Neuronal stem cell (in vitro differentiated cells): ENCODE measurements at regions not wholly inside any gene's neighbourhood (a gene's known extent, or its start where the extent isn't known, plus 50 kb on each side); places are given as distances from the start of the nearest gene placed in this dataset.

ENCODE experiments used
- DNase-seq: peaks from one replicate; pipeline ENCODE4 v3.0.0-alpha.2; 2013; ENCODE audit warnings: low spot score
- H2AFZ ChIP-seq: one replicate; pipeline ENCODE4 v1.6.1; 2013; ENCODE audit warnings: mild to moderate bottlenecking, low read length, inconsistent platforms
- H2AK5ac ChIP-seq: 2 replicates; pipeline ENCODE4 v1.6.1; 2013; ENCODE audit warnings: low read depth, mild to moderate bottlenecking, inconsistent platforms, low read length, moderate library complexity, mixed read lengths
- H2BK120ac ChIP-seq: 2 replicates; pipeline ENCODE4 v1.6.1; 2013; ENCODE audit warnings: low read depth, mild to moderate bottlenecking, inconsistent platforms, low read length, moderate library complexity, mixed read lengths
- H2BK12ac ChIP-seq: one replicate; pipeline ENCODE4 v1.6.1; 2013; ENCODE audit warnings: low read length, inconsistent platforms
- H2BK15ac ChIP-seq: 2 replicates; pipeline ENCODE4 v1.6.1; 2013; ENCODE audit warnings: mild to moderate bottlenecking, low read length, inconsistent platforms, mixed read lengths
- H2BK5ac ChIP-seq: one replicate; pipeline ENCODE4 v1.6.1; 2013; ENCODE audit warnings: inconsistent platforms, mild to moderate bottlenecking, low read length, moderate library complexity
- H3K14ac ChIP-seq: one replicate; pipeline ENCODE4 v1.6.1; 2013; ENCODE audit warnings: low read length, inconsistent platforms
- H3K18ac ChIP-seq: 2 replicates; pipeline ENCODE4 v1.6.1; 2013; ENCODE audit warnings: low read length, inconsistent platforms
- H3K23ac ChIP-seq: 2 replicates; pipeline ENCODE4 v1.6.1; 2013; ENCODE audit warnings: low read depth, mild to moderate bottlenecking, mixed read lengths, low read length, inconsistent platforms; ENCODE audit not compliant: poor library complexity
- H3K27ac ChIP-seq: replicated peaks from 3 replicates; pipeline ENCODE4 v1.5.1; 2013; ENCODE audit warnings: low read length, inconsistent platforms
- H3K27me3 ChIP-seq, 3 experiments: 2 replicates each; pipeline ENCODE4 v1.6.1; 2013; ENCODE audit warnings: low read length in 3 of 3, mild to moderate bottlenecking in 2 of 3, inconsistent platforms in 1 of 3, low read depth in 1 of 3, mixed read lengths in 1 of 3, moderate library complexity in 1 of 3; ENCODE audit not compliant: control insufficient read depth in 3 of 3, insufficient read depth in 3 of 3
- H3K36me3 ChIP-seq, 2 donors: replicated peaks in 1 of 2; 2 replicates each; pipeline ENCODE4 v1.6.1; 2013; ENCODE audit warnings: low read length in 2 of 2; ENCODE audit not compliant: control insufficient read depth in 2 of 2, insufficient read depth in 2 of 2
- H3K4ac ChIP-seq: 2 replicates; pipeline ENCODE4 v1.6.1; 2013; ENCODE audit warnings: inconsistent platforms, mild to moderate bottlenecking, low read length, moderate library complexity
- H3K4me1 ChIP-seq, 2 donors: 1 replicate in 1 of 2; 2 replicates in 1 of 2; pipeline ENCODE4 v1.6.1; 2013; ENCODE audit warnings: low read length in 2 of 2, low read depth in 1 of 2; ENCODE audit not compliant: control insufficient read depth in 2 of 2, insufficient read depth in 1 of 2
- H3K4me2 ChIP-seq: one replicate; pipeline ENCODE4 v1.6.1; 2013; ENCODE audit warnings: mild to moderate bottlenecking, low read length, inconsistent platforms; ENCODE audit not compliant: insufficient read depth, poor library complexity, severe bottlenecking
- H3K4me3 ChIP-seq, 2 donors: 2 replicates each; pipeline ENCODE4 v1.5.1; 2013; ENCODE audit warnings: low read length in 2 of 2, mild to moderate bottlenecking in 2 of 2, inconsistent platforms in 1 of 2, moderate library complexity in 1 of 2
- H3K79me1 ChIP-seq: one replicate; pipeline ENCODE4 v1.6.1; 2013; ENCODE audit warnings: low read depth, mild to moderate bottlenecking, inconsistent platforms, low read length, moderate library complexity
- H3K9ac ChIP-seq: one replicate; pipeline ENCODE4 v1.6.1; 2013; ENCODE audit warnings: mild to moderate bottlenecking, low read depth, low read length, inconsistent platforms; ENCODE audit not compliant: poor library complexity
- H3K9me3 ChIP-seq, 2 donors: replicated peaks in 1 of 2; 2 replicates each; pipeline versions ENCODE3 to v1.6.1; 2013; ENCODE audit warnings: low read length in 2 of 2, mild to moderate bottlenecking in 2 of 2, inconsistent platforms in 1 of 2, low read depth in 1 of 2, mixed read lengths in 1 of 2, moderate library complexity in 1 of 2; ENCODE audit not compliant: control insufficient read depth in 2 of 2, insufficient read depth in 1 of 2
- H4K8ac ChIP-seq: one replicate; pipeline ENCODE4 v1.6.1; 2013; ENCODE audit warnings: low read depth, mild to moderate bottlenecking, inconsistent platforms, low read length, moderate library complexity
- H4K91ac ChIP-seq: one replicate; pipeline ENCODE4 v1.6.1; 2013; ENCODE audit warnings: low read length, low read depth, mild to moderate bottlenecking, inconsistent platforms; ENCODE audit not compliant: poor library complexity
- WGBS, 2 donors: extraction: QIAGEN DNeasy Blood & Tissue Kit; methylation state at CpG; one replicate each; pipeline ENCODE4 v1.1.7; 2013; ENCODE audit warnings: missing lambda C conversion rate in 2 of 2, mixed read lengths in 1 of 2; ENCODE audit not compliant: insufficient read length in 2 of 2, insufficient replicate concordance in 1 of 2; ENCODE audit errors: extremely low coverage in 2 of 2; 5-methylcytosine and 5-hydroxymethylcytosine counted together

- Histone ChIP-seq H2BK120ac (no peak overlapping the region), H4K91ac (no peak overlapping the region), H3K14ac (no peak overlapping the region), H3K79me1 (no peaks in the 10 kb centered on the region), H3K4me2 (no peak overlapping the region), H3K4me1 (peaks cover 4 to 22% of the 10 kb centered on the region in 2 donors), H3K9ac (no peak overlapping the region), H2AFZ (no peak overlapping the region), H3K27me3 (no peaks in the 10 kb centered on the region), H4K8ac (no peak overlapping the region), H3K4ac (no peak overlapping the region), H3K4me3 (no peak overlapping the region), H2BK15ac (no peak overlapping the region), H3K23ac (no peak overlapping the region), H3K36me3 (no peaks in the 10 kb centered on the region), H2AK5ac (no peak overlapping the region), H3K18ac (no peak overlapping the region), H2BK5ac (no peak overlapping the region), H2BK12ac (no peak overlapping the region), H3K27ac (no peak overlapping the region), H3K9me3 (no peaks in the 10 kb centered on the region)
- no peak for DNase-seq
Measured at GRCh38 chr7:42485301-42485766, 248.3 kb upstream of the GLI3 start.

- H3K27me3 ChIP-seq: no peaks in the 10 kb centered on the region
- no peak overlapping the region for H2BK5ac ChIP-seq
- H2BK120ac ChIP-seq: no peak overlapping the region
- H3K9ac ChIP-seq: no peak overlapping the region
- H3K79me1 ChIP-seq: no peaks in the 10 kb centered on the region
- no peak overlapping the region for H3K14ac ChIP-seq
- H3K4me2 ChIP-seq: no peak overlapping the region
- H3K23ac ChIP-seq: no peak overlapping the region
- no peaks in the 10 kb centered on the region for H3K9me3 ChIP-seq
- WGBS, 2 donors: no CpG with 5 or more reads among the region's 4 CpGs
- H2BK15ac ChIP-seq: no peak overlapping the region
- H3K27ac ChIP-seq: no peak overlapping the region
- H3K18ac ChIP-seq: no peak overlapping the region
- no peak overlapping the region for H3K4ac ChIP-seq
- no peak overlapping the region for H3K4me3 ChIP-seq
- no peak overlapping the region for H4K91ac ChIP-seq
- DNase-seq: no peak
- no peak overlapping the region for H4K8ac ChIP-seq
- no peak overlapping the region for H2AFZ ChIP-seq
- H2BK12ac ChIP-seq: no peak overlapping the region
- H3K4me1 ChIP-seq: peaks cover 4 to 25% of the 10 kb centered on the region in 2 donors
- H3K36me3 ChIP-seq: no peaks in the 10 kb centered on the region
- no peak overlapping the region for H2AK5ac ChIP-seq
Measured at GRCh38 chr7:42483886-42484285, 246.9 kb upstream of the GLI3 start.

- H3K4me2 ChIP-seq: no peak overlapping the region
- DNase-seq: no peak
- H2BK120ac ChIP-seq: no peak overlapping the region
- no CpG with 5 or more reads among the region's 9 CpGs for whole genome bisulfite sequencing, 2 donors
- no peak overlapping the region for H3K9ac ChIP-seq
- H3K79me1 ChIP-seq: no peaks in the 10 kb centered on the region
- H4K91ac ChIP-seq: no peak overlapping the region
- no peak overlapping the region for H3K27ac ChIP-seq
- H2BK15ac ChIP-seq: no peak overlapping the region
- H2AK5ac ChIP-seq: no peak overlapping the region
- H3K9me3 ChIP-seq: peaks cover 4 to 7% of the 10 kb centered on the region in 2 donors
- H3K23ac ChIP-seq: no peak overlapping the region
- H2AFZ ChIP-seq: peak overlapping the region; percentile 1
- H2BK12ac ChIP-seq: no peak overlapping the region
- H3K36me3 ChIP-seq: no peaks in the 10 kb centered on the region
- H3K18ac ChIP-seq: no peak overlapping the region
- no peak overlapping the region for H4K8ac ChIP-seq
- H3K4me1 ChIP-seq: peaks cover 4 to 25% of the 10 kb centered on the region in 2 donors
- H3K27me3 ChIP-seq: no peaks in the 10 kb centered on the region
- H3K4me3 ChIP-seq: no peak overlapping the region
- H2BK5ac ChIP-seq: no peak overlapping the region
- H3K14ac ChIP-seq: no peak overlapping the region
- H3K4ac ChIP-seq: no peak overlapping the region
Measured at GRCh38 chr7:42479816-42480633, 243.0 kb upstream of the GLI3 start.

GRCh38 chr7:42479452-42479815, 242.4 kb upstream of the GLI3 start:
- Histone ChIP-seq H3K36me3 (no peaks in the 10 kb centered on the region), H3K79me1 (no peaks in the 10 kb centered on the region), H3K4me2 (no peak overlapping the region), H3K4ac (no peak overlapping the region), H3K27ac (no peak overlapping the region), H4K91ac (no peak overlapping the region), H3K18ac (no peak overlapping the region), H3K14ac (no peak overlapping the region), H3K23ac (no peak overlapping the region), H2BK5ac (no peak overlapping the region), H2BK15ac (no peak overlapping the region), H2BK12ac (no peak overlapping the region), H3K27me3 (no peaks in the 10 kb centered on the region), H3K4me3 (no peak overlapping the region), H2AK5ac (no peak overlapping the region), H4K8ac (no peak overlapping the region), H2BK120ac (no peak overlapping the region), H3K9ac (no peak overlapping the region), H3K9me3 (peaks cover 4 to 7% of the 10 kb centered on the region in 2 donors), H3K4me1 (peaks cover 4 to 25% of the 10 kb centered on the region in 2 donors), H2AFZ (peak overlapping the region; percentile 2)
- DNase-seq: no peak
- WGBS, 2 donors: no CpG with 5 or more reads among the region's 3 CpGs
